GM12873 (cell line): ENCODE measurements at regions not wholly inside any gene's neighbourhood (a gene's known extent, or its start where the extent isn't known, plus 50 kb on each side); places are given as distances from the start of the nearest gene placed in this dataset.

Source experiments
- CTCF ChIP-seq: IDR thresholded peaks from 2 replicates; pipeline ENCODE4 v1.5.1; 2012; ENCODE audit warnings: low read depth, mild to moderate bottlenecking, moderate library complexity, low read length, control low read depth; ENCODE audit not compliant: insufficient read depth; ENCODE audit errors: missing control alignments

- TF ChIP-seq CTCF, result no peak
Observed at GRCh38 chr17:77568540-77568939, 390.0 kb upstream of the TNRC6C start.

DNA sequence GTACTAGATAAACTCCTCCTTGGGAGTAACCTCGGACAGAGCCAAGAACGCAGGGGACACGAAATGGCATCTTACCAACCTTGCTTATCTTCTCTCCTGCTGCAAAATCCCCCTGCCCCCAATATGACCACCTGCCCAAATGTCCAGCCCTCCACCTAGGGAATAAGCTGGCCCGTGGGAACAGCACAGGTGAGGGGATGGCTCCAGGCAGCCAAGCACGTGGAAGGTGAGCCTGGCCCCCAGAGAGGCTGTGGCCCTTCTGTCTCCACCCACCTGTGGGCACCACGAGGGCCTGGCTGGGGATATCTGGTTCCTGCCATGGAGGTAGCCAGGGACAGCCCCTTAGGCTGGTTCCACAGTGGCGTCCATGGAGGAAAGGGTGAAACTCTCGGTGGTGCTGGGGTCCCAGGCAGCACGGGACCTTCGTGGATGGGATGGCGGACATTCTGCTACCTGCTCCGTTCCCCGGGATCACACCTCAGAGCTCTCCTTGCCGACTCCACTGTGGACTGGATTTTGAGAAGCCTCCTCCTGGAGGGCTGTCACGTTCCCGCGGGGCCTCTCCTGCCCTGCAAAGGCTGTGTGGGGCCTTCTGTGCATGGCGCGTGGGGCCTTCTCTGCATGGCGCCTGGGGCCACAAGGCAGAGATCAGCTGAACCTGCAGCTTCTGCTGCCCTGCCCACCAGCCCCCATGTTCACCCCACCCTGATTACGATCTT lies 388.5 kb upstream of the TNRC6C start:
- no peak for TF ChIP-seq CTCF

DNA sequence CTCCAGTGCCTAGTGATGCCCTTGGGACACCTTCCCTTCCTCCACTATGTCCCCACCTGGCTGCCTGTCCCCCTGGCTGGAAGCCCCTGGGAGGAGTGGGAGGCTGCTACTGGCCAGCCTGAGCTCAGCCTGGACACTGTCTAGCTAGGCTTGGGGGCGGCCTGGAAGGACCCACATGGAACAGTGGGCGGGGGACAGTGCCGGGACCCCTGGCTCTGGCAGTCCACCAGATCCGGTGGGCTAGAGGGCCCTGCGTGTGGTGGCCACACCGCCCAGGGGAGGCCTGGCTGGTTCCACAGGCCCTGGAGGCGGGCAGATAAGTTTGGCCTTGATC lies 388.0 kb upstream of the TNRC6C start:
- no peak for TF ChIP-seq CTCF

DNA sequence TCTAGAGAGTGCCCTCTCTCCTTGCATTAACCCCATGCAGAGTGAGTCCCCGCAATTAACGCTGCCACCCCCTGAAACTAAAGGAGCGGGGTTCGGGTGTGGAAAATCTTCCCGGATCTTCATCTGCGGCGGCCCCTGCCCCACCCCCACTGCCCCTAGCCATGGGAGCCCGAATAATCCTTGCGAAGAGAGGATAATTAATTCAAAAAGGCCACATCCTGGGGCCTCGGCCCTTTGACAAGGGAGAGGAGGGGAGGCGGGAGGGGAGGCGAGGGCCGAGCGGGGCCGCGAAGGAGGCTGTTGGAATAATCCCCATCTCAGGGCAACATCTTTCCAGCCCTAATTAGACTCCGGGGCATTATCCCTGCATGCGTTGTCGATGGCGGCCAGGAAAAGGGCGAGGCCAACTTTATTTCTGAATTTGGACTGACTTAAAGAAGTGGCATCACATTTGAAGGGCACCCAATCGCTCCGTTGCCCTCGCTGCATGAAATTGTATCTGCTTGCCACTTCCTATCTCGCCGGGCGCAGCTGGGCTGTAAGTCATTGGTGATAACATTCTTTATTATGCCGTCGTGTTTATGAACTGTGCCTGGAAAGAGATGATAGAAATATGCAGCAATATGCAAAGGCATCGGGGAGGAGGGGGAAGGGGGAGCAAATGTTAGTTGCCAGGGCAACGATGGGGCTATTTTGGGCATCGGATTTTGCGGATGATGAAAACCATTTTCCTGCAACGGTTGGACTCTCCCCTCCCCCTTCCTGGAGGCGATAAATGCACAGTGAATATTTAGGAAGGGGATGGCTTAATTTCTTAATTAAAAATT lies 387.1 kb upstream of the TNRC6C start:
- no peak for TF ChIP-seq CTCF

DNA sequence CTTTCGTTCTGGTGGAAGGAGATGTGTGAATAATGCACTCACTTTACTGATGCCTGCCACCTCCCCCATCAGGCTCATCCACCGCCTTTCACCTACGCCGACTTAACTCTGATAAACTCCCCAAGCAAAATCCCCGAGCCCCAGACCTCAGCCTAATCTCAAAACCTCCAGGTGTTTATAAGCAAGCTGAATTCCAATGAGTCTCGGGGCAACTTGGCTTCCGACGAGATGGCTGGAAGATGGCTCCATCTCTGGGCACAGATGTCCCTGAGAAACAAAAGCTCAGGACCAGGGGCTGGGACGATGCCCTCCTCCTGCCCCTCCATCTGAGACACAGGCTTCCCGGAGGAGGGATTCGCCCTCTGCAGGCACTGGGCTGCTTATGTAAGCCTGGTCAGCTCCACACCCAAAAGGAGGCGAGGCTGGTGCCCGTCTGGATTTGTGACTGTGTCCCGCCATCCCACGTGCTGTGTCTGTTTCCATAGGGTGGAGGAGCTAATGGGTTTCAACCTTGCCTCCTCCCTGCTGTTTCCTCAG lies 386.4 kb upstream of the TNRC6C start:
- TF ChIP-seq CTCF, result no peak

GRCh38 chr17:77572851-77573250 lies 385.7 kb upstream of the TNRC6C start:
- no peak for TF ChIP-seq CTCF

DNA sequence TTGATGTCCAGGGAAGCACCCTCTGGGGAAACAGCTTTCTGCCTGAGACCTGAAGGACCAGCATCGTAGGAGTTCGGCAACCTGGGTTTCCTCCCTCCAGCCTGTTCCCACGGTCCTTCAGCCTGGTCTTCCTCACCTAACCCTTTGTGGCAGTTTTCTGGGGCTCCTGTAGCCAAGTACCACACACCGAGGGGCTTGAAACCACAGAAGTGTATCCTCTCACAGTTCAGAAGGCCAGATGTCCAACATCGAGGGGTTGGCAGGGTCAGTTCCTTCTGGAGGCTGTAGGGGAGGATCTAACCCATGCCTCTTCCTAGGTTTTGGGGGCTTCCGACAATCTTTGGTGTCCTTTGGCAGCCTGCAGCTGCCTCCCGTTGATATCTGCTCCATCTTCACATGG lies 381.0 kb upstream of the TNRC6C start:
- TF ChIP-seq CTCF, result no peak
